Upper lobe of left lung (tissue), 4 donors: ENCODE measurements at regions not wholly inside any gene's neighbourhood (a gene's known extent, or its start where the extent isn't known, plus 50 kb on each side); places are given as distances from the start of the nearest gene placed in this dataset.

Experiments used
- CTCF ChIP-seq, 6 experiments: fragments of 450-650 bp in 4 of 6; fragments of 200-600 bp in 2 of 6; sonication (generic) in 2 of 6; IDR thresholded peaks; one replicate each; pipeline ENCODE4 v1.5.1; 2016 to 2019; ENCODE audit warnings: antibody characterized with exemption in 6 of 6
- EP300 ChIP-seq, 4 donors: sonication (generic); formaldehyde crosslinking; IDR thresholded peaks; one replicate each; pipeline ENCODE4 v1.5.1; 2017; ENCODE audit warnings: antibody characterized with exemption in 4 of 4, control low read depth in 2 of 4
- POLR2A ChIP-seq, 4 donors: fragments of 450-650 bp; IDR thresholded peaks; one replicate each; pipeline ENCODE4 v1.5.1; 2016 to 2017; ENCODE audit warnings: antibody characterized with exemption in 4 of 4, mild to moderate bottlenecking in 2 of 4

- TF ChIP-seq CTCF (IDR thresholded peaks at IDR 0.05) (no peak), EP300 (IDR thresholded peaks at IDR 0.05) (no peak), POLR2A (IDR thresholded peaks at IDR 0.05) (no peak)
Measured at GRCh38 chr3:5052247-5052646, 69.8 kb upstream of the ARL8B start.
